ENCODE measurements at regions not wholly inside any gene's neighbourhood (a gene's known extent, or its start where the extent isn't known, plus 50 kb on each side); places are given as distances from the start of the nearest gene placed in this dataset.

DNA sequence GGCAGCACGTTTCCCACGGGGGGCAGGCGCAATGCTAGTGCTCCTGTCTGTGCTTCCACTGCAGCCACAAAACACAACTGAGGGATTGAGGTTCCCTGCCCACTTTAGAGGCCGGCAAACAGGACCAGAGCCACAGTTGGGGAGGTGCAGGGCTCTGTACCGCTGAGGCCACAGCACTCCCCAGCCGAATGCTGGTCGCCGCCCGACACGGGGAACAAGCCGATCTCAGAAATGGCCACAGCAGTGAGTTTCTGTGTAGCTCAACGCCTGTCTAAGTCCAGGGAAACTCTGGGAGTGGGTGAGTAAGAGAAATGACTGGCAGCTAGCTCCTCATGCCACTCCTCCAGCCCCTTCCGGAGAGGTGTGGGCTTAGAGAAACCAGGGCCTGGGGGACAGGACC, 194.0 kb upstream of the VWC2 start:
- no peak for TF ChIP-seq CTCF (IDR thresholded peaks at IDR 0.05; ENCODE audit: insufficient read depth, low read depth, low read length)
- no peak for TF ChIP-seq EZH2 (IDR thresholded peaks at IDR 0.05; ENCODE audit: insufficient read depth, low read length)

Measured in astrocyte (in vitro differentiated cells and primary cell).